HEK293 (cell line): ENCODE measurements at regions not wholly inside any gene's neighbourhood (a gene's known extent, or its start where the extent isn't known, plus 50 kb on each side); places are given as distances from the start of the nearest gene placed in this dataset.

Experiments used
- CTCF ChIA-PET: fragments of 350-600 bp; formaldehyde crosslinking; extraction: SDS; loops from one replicate; lab custom pipeline; 2021; ENCODE audit warnings: antibody characterized with exemption; lab: Yijun Ruan, JAX
- POLR2A ChIA-PET: fragments of 300-600 bp; formaldehyde crosslinking; extraction: SDS; loops from one replicate; lab custom pipeline; 2020; ENCODE audit warnings: antibody characterized with exemption, inconsistent platforms; lab: Yijun Ruan, JAX
- H3K27ac ChIP-seq: fragments of 200-500 bp; sonication (Bioruptor generic); 2 replicates; pipeline ENCODE4 v1.5.1; 2014; ENCODE audit warnings: low read depth, low read length, control low read depth, inconsistent platforms; ENCODE audit errors: extremely low read depth
- H3K36me3 ChIP-seq, 2 experiments: fragments of 200-500 bp in 1 of 2; sonication (Bioruptor generic) in 1 of 2; 1 replicate in 1 of 2; 2 replicates in 1 of 2; pipeline ENCODE4 v1.5.1; 2014 to 2017; ENCODE audit warnings: inconsistent platforms in 2 of 2, low read length in 2 of 2; ENCODE audit not compliant: control insufficient read depth in 2 of 2, insufficient read depth in 1 of 2
- H3K4me1 ChIP-seq: fragments of 200-500 bp; sonication (Bioruptor generic); 2 replicates; pipeline ENCODE4 v1.5.1; 2014; ENCODE audit warnings: mild to moderate bottlenecking, low read length, inconsistent platforms; ENCODE audit not compliant: control insufficient read depth, insufficient read depth
- H3K4me3 ChIP-seq: 2 replicates; pipeline ENCODE4 v1.5.1; 2011; ENCODE audit warnings: low read depth, mild to moderate bottlenecking, control low read depth, low read length, moderate library complexity
- H3K9me3 ChIP-seq: fragments of 200-500 bp; sonication (Bioruptor generic); 2 replicates; pipeline ENCODE4 v1.5.1; 2014; ENCODE audit warnings: low read depth, low read length, inconsistent platforms; ENCODE audit not compliant: control insufficient read depth, insufficient read depth
- HOXC10 ChIP-seq: sonication (generic); formaldehyde crosslinking; IDR thresholded peaks from 2 replicates; pipeline ENCODE4 v1.8.1; 2023; ENCODE audit warnings: mild to moderate bottlenecking, missing genetic modification reagents
- INSM2 ChIP-seq: fragments of 450-650 bp; formaldehyde crosslinking; IDR thresholded peaks from 2 replicates; pipeline ENCODE4 v1.5.1; 2016; ENCODE audit warnings: missing biosample characterization, missing genetic modification characterization
- KLF8 ChIP-seq: fragments of 450-650 bp; formaldehyde crosslinking; IDR thresholded peaks from 2 replicates; pipeline ENCODE4 v1.5.1; 2016; ENCODE audit warnings: missing biosample characterization, missing genetic modification characterization
- PBX3 ChIP-seq: sonication (generic); formaldehyde crosslinking; IDR thresholded peaks from 2 replicates; pipeline ENCODE4 v1.8.1; 2022; ENCODE audit warnings: mild to moderate bottlenecking, moderate library complexity, missing genetic modification reagents
- PRDM1 ChIP-seq: fragments of 450-650 bp; formaldehyde crosslinking; IDR thresholded peaks from 2 replicates; pipeline ENCODE4; 2016; ENCODE audit warnings: missing biosample characterization, missing genetic modification characterization
- SP2 ChIP-seq: fragments of 450-650 bp; formaldehyde crosslinking; IDR thresholded peaks from 2 replicates; pipeline ENCODE4 v1.5.1; 2016; ENCODE audit warnings: missing biosample characterization, missing genetic modification characterization
- ZBTB1 ChIP-seq: fragments of 450-650 bp; formaldehyde crosslinking; IDR thresholded peaks from 2 replicates; pipeline ENCODE4 v1.5.1; 2016; ENCODE audit warnings: missing biosample characterization, missing genetic modification characterization
- ZFP41 ChIP-seq: fragments of 450-650 bp; formaldehyde crosslinking; IDR thresholded peaks from 2 replicates; pipeline ENCODE4 v1.5.1; 2016; ENCODE audit warnings: missing biosample characterization, missing genetic modification characterization, borderline replicate concordance
- ZNF112 ChIP-seq: fragments of 450-650 bp; formaldehyde crosslinking; IDR thresholded peaks from 2 replicates; pipeline ENCODE4 v1.5.0; 2017; ENCODE audit warnings: missing biosample characterization, missing genetic modification characterization
- ZNF133 ChIP-seq: fragments of 450-650 bp; formaldehyde crosslinking; IDR thresholded peaks from 2 replicates; pipeline ENCODE4 v1.5.1; 2016; ENCODE audit warnings: missing biosample characterization, missing genetic modification characterization
- ZNF174 ChIP-seq: fragments of 450-650 bp; formaldehyde crosslinking; IDR thresholded peaks from 2 replicates; pipeline ENCODE4 v1.5.0; 2017; ENCODE audit warnings: missing biosample characterization, mild to moderate bottlenecking, missing genetic modification characterization
- ZNF214 ChIP-seq: fragments of 450-650 bp; formaldehyde crosslinking; IDR thresholded peaks from 2 replicates; pipeline ENCODE4 v1.5.1; 2017; ENCODE audit warnings: missing biosample characterization, mild to moderate bottlenecking, missing genetic modification characterization, borderline replicate concordance
- ZNF223 ChIP-seq: fragments of 450-650 bp; formaldehyde crosslinking; IDR thresholded peaks from 2 replicates; pipeline ENCODE4 v1.5.1; 2016; ENCODE audit warnings: missing biosample characterization, missing genetic modification characterization
- ZNF266 ChIP-seq: fragments of 450-650 bp; formaldehyde crosslinking; IDR thresholded peaks from 2 replicates; pipeline ENCODE4 v1.5.1; 2016; ENCODE audit warnings: missing biosample characterization, missing genetic modification characterization, low read depth
- ZNF274 ChIP-seq, 2 experiments: fragments of 200-500 bp in 1 of 2; fragments of 450-650 bp in 1 of 2; sonication (Bioruptor generic) in 1 of 2; formaldehyde crosslinking in 1 of 2; IDR thresholded peaks; 2 replicates each; pipeline versions ENCODE4 v1.5.1 to v1.6.1; 2014 to 2016; ENCODE audit warnings: borderline replicate concordance in 1 of 2, inconsistent platforms in 1 of 2, low read length in 1 of 2, missing biosample characterization in 1 of 2, missing genetic modification characterization in 1 of 2
- ZNF280D ChIP-seq: fragments of 450-650 bp; formaldehyde crosslinking; IDR thresholded peaks from 2 replicates; pipeline ENCODE4 v1.5.1; 2016; ENCODE audit warnings: missing biosample characterization, missing genetic modification characterization
- ZNF292 ChIP-seq: fragments of 450-650 bp; formaldehyde crosslinking; IDR thresholded peaks from 2 replicates; pipeline ENCODE4 v1.5.1; 2016; ENCODE audit warnings: low read depth, missing biosample characterization, missing genetic modification characterization, borderline replicate concordance
- ZNF335 ChIP-seq: fragments of 450-650 bp; formaldehyde crosslinking; conservative IDR thresholded peaks from 2 replicates; pipeline ENCODE4 v1.5.1; 2016; ENCODE audit warnings: missing biosample characterization, missing genetic modification characterization
- ZNF394 ChIP-seq: fragments of 450-650 bp; formaldehyde crosslinking; IDR thresholded peaks from 2 replicates; pipeline ENCODE4 v1.5.1; 2016; ENCODE audit warnings: missing biosample characterization, missing genetic modification characterization, mild to moderate bottlenecking, moderate library complexity, borderline replicate concordance
- ZNF510 ChIP-seq: fragments of 450-650 bp; formaldehyde crosslinking; IDR thresholded peaks from 2 replicates; pipeline ENCODE4 v1.5.1; 2018; ENCODE audit warnings: mild to moderate bottlenecking, missing genetic modification characterization, missing biosample characterization; ENCODE audit not compliant: insufficient replicate concordance
- ZNF514 ChIP-seq: fragments of 450-650 bp; formaldehyde crosslinking; IDR thresholded peaks from 2 replicates; pipeline ENCODE4 v1.5.1; 2016; ENCODE audit warnings: missing biosample characterization, missing genetic modification characterization
- ZNF560 ChIP-seq: fragments of 450-650 bp; formaldehyde crosslinking; IDR thresholded peaks from 2 replicates; pipeline ENCODE4 v1.5.1; 2017; ENCODE audit warnings: missing biosample characterization, missing genetic modification characterization, borderline replicate concordance
- ZNF658 ChIP-seq: fragments of 450-650 bp; formaldehyde crosslinking; IDR thresholded peaks from 2 replicates; pipeline ENCODE4; 2016; ENCODE audit warnings: missing biosample characterization, missing genetic modification characterization
- ZNF664 ChIP-seq: fragments of 450-650 bp; formaldehyde crosslinking; IDR thresholded peaks from 2 replicates; pipeline ENCODE4 v1.5.1; 2016; ENCODE audit warnings: missing biosample characterization, missing genetic modification characterization
- ZNF837 ChIP-seq: fragments of 450-650 bp; formaldehyde crosslinking; IDR thresholded peaks from 2 replicates; pipeline ENCODE4 v1.5.1; 2016; ENCODE audit warnings: missing biosample characterization, missing genetic modification characterization
- TF ChIP-seq, protein P1 (sequence below): fragments of 450-650 bp; formaldehyde crosslinking; IDR thresholded peaks from 2 replicates; pipeline ENCODE4 v1.5.1; 2016; ENCODE audit warnings: missing biosample characterization, missing genetic modification characterization
- TF ChIP-seq, protein P2 (sequence below): fragments of 450-650 bp; formaldehyde crosslinking; IDR thresholded peaks from 2 replicates; pipeline ENCODE4 v1.5.1; 2016; ENCODE audit warnings: missing biosample characterization, missing genetic modification characterization

DNA sequence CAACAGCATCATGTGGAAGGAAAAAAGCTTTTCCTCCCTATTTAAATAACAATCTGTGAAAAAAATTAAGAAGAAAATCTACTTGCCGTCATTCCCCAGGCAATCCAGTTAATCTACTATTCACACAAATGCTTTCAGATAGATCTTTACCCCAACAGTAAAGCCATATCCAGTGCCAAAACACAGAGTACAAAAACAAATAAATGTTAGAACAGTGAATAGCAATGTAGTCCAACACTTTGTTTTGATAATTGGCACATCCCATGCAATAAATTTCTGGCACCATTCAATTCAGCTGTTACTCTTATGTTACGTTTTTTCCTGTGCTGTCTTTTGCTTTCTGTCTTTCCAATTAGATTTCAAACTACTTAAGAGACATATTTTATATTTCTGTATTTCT is 2245.5 kb upstream of the WWC1 start (continued):
- TF ChIP-seq ZNF658 (tag by site-specific recombination) (no peak), ZNF174 (tag by site-specific recombination) (no peak), ZNF223 (no peak), ZNF280D (tag by site-specific recombination) (no peak), ZNF266 (tag by site-specific recombination) (no peak), INSM2 (tag by site-specific recombination) (no peak)
- TF ChIP-seq, protein P1, sequence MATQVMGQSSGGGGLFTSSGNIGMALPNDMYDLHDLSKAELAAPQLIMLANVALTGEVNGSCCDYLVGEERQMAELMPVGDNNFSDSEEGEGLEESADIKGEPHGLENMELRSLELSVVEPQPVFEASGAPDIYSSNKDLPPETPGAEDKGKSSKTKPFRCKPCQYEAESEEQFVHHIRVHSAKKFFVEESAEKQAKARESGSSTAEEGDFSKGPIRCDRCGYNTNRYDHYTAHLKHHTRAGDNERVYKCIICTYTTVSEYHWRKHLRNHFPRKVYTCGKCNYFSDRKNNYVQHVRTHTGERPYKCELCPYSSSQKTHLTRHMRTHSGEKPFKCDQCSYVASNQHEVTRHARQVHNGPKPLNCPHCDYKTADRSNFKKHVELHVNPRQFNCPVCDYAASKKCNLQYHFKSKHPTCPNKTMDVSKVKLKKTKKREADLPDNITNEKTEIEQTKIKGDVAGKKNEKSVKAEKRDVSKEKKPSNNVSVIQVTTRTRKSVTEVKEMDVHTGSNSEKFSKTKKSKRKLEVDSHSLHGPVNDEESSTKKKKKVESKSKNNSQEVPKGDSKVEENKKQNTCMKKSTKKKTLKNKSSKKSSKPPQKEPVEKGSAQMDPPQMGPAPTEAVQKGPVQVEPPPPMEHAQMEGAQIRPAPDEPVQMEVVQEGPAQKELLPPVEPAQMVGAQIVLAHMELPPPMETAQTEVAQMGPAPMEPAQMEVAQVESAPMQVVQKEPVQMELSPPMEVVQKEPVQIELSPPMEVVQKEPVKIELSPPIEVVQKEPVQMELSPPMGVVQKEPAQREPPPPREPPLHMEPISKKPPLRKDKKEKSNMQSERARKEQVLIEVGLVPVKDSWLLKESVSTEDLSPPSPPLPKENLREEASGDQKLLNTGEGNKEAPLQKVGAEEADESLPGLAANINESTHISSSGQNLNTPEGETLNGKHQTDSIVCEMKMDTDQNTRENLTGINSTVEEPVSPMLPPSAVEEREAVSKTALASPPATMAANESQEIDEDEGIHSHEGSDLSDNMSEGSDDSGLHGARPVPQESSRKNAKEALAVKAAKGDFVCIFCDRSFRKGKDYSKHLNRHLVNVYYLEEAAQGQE (tag by site-specific recombination): no peak
- TF ChIP-seq, protein P2, sequence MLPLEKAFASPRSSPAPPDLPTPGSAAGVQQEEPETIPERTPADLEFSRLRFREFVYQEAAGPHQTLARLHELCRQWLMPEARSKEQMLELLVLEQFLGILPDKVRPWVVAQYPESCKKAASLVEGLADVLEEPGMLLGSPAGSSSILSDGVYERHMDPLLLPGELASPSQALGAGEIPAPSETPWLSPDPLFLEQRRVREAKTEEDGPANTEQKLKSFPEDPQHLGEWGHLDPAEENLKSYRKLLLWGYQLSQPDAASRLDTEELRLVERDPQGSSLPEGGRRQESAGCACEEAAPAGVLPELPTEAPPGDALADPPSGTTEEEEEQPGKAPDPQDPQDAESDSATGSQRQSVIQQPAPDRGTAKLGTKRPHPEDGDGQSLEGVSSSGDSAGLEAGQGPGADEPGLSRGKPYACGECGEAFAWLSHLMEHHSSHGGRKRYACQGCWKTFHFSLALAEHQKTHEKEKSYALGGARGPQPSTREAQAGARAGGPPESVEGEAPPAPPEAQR (tag by site-specific recombination): no peak

DNA sequence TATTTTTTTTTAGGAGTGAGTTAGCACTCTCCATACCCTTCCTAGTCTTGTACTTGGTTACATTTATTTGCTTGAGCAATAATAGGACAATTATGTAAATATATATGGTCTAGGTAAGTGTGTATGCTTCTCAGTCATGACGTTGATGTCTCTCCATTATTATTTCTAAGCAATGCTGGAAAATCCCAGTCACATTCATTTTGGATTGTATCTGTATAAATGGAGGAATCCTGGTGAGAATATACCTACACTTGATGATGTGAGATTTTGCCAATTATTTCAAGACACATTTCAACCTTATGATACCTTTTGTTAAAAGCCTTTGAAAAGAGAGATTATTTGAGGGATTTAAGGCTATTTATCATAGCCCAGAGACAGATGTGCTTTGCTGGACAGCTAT is 2244.5 kb upstream of the WWC1 start:
- H3K36me3 ChIP-seq: no peaks in the 10 kb centered on the region
- POLR2A ChIA-PET: no interaction called here
- no peak overlapping the region for H3K4me3 ChIP-seq
- no peak for TF ChIP-seq ZNF274 (IDR thresholded peaks at IDR 0.05; ENCODE audit: low read length)
- TF ChIP-seq ZNF274 (tag by site-specific recombination; IDR thresholded peaks at IDR 0.05; ENCODE audit: borderline replicate concordance): no peak
- no peak for TF ChIP-seq ZNF133 (tag by site-specific recombination)
- TF ChIP-seq ZNF112 (tag by site-specific recombination): no peak
- TF ChIP-seq ZFP41 (tag by site-specific recombination): no peak
- no peak for TF ChIP-seq ZNF335 (tag by site-specific recombination)
- no peak for TF ChIP-seq ZNF292 (tag by site-specific recombination)
- TF ChIP-seq ZNF658 (tag by site-specific recombination): no peak
- TF ChIP-seq PRDM1 (tag by site-specific recombination): no peak
- no peak for TF ChIP-seq ZBTB1 (tag by site-specific recombination)
- no peak for TF ChIP-seq KLF8 (tag by site-specific recombination)
- no peak for TF ChIP-seq ZNF664 (tag by site-specific recombination)
- TF ChIP-seq ZNF514 (tag by site-specific recombination): no peak
- TF ChIP-seq HOXC10 (CRISPR knock-in tag): no peak
- TF ChIP-seq ZNF394 (tag by site-specific recombination): no peak
- no peak for TF ChIP-seq ZNF837 (tag by site-specific recombination)
- no peak for TF ChIP-seq ZNF214
- no peak for TF ChIP-seq PBX3 (CRISPR knock-in tag)
- TF ChIP-seq ZNF510 (tag by site-specific recombination): no peak
- TF ChIP-seq SP2 (tag by site-specific recombination): no peak
- no peak for TF ChIP-seq ZNF560
- TF ChIP-seq, all 188 proteins: peak for 0
- no peaks in the 10 kb centered on the region for H3K9me3 ChIP-seq
- no peaks in the 10 kb centered on the region for H3K4me1 ChIP-seq
- no peak overlapping the region for H3K27ac ChIP-seq
- CTCF ChIA-PET: no interaction called here
